MM.1S (cell line): ENCODE measurements at regions not wholly inside any gene's neighbourhood (a gene's known extent, or its start where the extent isn't known, plus 50 kb on each side); places are given as distances from the start of the nearest gene placed in this dataset.

Experiments
- DNase-seq: peaks from one replicate; pipeline ENCODE4 v3.0.0-alpha.2; 2015
- H2AFZ ChIP-seq: fragments of 300-600 bp; sonication (generic); 2 replicates; pipeline ENCODE4 v1.6.0; 2016; ENCODE audit warnings: antibody characterized with exemption, low read length
- H3F3A ChIP-seq: fragments of 300-600 bp; sonication (generic); 2 replicates; pipeline ENCODE4 v1.6.1; 2016; ENCODE audit warnings: mild to moderate bottlenecking, antibody characterized with exemption, low read length, moderate library complexity, mixed read lengths; ENCODE audit not compliant: insufficient read depth
- H3K27ac ChIP-seq: fragments of 300-600 bp; sonication (generic); 2 replicates; pipeline ENCODE4 v1.5.1; 2016; ENCODE audit warnings: mild to moderate bottlenecking, low read length
- H3K27me3 ChIP-seq: fragments of 300-600 bp; sonication (generic); replicated peaks from 2 replicates; pipeline ENCODE4 v1.6.0; 2016; ENCODE audit warnings: low read length; ENCODE audit not compliant: insufficient read depth
- H3K36me3 ChIP-seq: fragments of 300-600 bp; sonication (generic); replicated peaks from 2 replicates; pipeline ENCODE4 v1.6.1; 2016; ENCODE audit warnings: mild to moderate bottlenecking, low read length, mixed read lengths; ENCODE audit not compliant: insufficient read depth
- H3K4me1 ChIP-seq: fragments of 300-600 bp; sonication (generic); 2 replicates; pipeline ENCODE4 v1.6.1; 2016; ENCODE audit warnings: low read length, mixed read lengths
- H3K4me2 ChIP-seq: fragments of 300-600 bp; sonication (generic); 2 replicates; pipeline ENCODE4 v1.6.0; 2016; ENCODE audit warnings: low read depth, low read length
- H3K4me3 ChIP-seq: fragments of 300-600 bp; sonication (generic); 2 replicates; pipeline ENCODE4 v1.5.1; 2016; ENCODE audit warnings: low read length, mixed read lengths
- H3K79me2 ChIP-seq: fragments of 300-600 bp; sonication (generic); 2 replicates; pipeline ENCODE4 v1.6.1; 2016; ENCODE audit warnings: mixed run types, low read length, mixed read lengths
- H3K9ac ChIP-seq: fragments of 300-600 bp; sonication (generic); 2 replicates; pipeline ENCODE4 v1.6.1; 2016; ENCODE audit warnings: low read length, mixed read lengths
- H3K9me2 ChIP-seq: fragments of 300-600 bp; sonication (generic); replicated peaks from 2 replicates; pipeline ENCODE4 v1.6.1; 2016; ENCODE audit warnings: mild to moderate bottlenecking, low read length, mixed read lengths; ENCODE audit not compliant: insufficient read depth
- H3K9me3 ChIP-seq: fragments of 300-600 bp; sonication (generic); replicated peaks from 2 replicates; pipeline ENCODE4 v1.6.1; 2016; ENCODE audit warnings: mild to moderate bottlenecking, low read length, mixed read lengths; ENCODE audit not compliant: insufficient read depth
- H4K20me1 ChIP-seq: fragments of 300-600 bp; sonication (generic); 2 replicates; pipeline ENCODE4 v1.6.1; 2016; ENCODE audit warnings: mild to moderate bottlenecking, low read length, moderate library complexity, mixed read lengths; ENCODE audit not compliant: insufficient read depth
- EZH2 ChIP-seq: fragments of 300-600 bp; sonication (generic); optimal IDR thresholded peaks from 2 replicates; pipeline ENCODE3; 2017; ENCODE audit warnings: low read depth, mild to moderate bottlenecking, antibody characterized with exemption, low read length, mixed read lengths
- EZH2phosphoT487 ChIP-seq: fragments of 300-600 bp; sonication (generic); IDR thresholded peaks from 2 replicates; pipeline ENCODE4 v1.6.1; 2018; ENCODE audit warnings: antibody characterized with exemption, low read length
- TF ChIP-seq, protein P1 (sequence below): fragments of 300-600 bp; sonication (generic); IDR thresholded peaks from 2 replicates; pipeline ENCODE4 v1.5.1; 2016; ENCODE audit warnings: antibody characterized with exemption, low read length, mixed read lengths

DNA sequence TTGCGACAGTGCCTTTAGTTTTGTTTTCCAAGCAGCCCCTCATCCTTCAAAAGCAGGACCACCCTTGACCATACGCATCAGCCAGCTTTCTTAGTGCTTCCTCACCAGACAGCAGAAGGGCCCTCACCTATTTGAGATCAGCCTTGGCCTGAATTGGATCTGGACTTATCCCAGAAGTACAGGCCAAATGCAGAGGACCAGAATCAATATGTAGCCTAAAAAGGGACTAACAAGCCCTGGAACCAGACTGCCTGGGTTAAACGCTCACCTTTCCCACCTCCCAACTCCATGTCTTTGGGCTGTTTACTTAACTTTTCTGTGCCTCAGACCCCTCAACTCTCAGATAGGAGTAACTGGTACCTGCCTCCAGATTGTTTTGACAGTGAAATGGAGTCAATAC lies 77.7 kb upstream of the ATP6AP2 start:
- no peaks in the 10 kb centered on the region for H3K27me3 ChIP-seq
- DNase-seq, result no peak
- no peak overlapping the region for H3K4me2 ChIP-seq
- no peaks in the 10 kb centered on the region for H4K20me1 ChIP-seq
- H3F3A ChIP-seq, result no peaks in the 10 kb centered on the region
- no peak overlapping the region for H3K4me3 ChIP-seq
- no peaks in the 10 kb centered on the region for H3K9me3 ChIP-seq
- no peaks in the 10 kb centered on the region for H3K79me2 ChIP-seq
- H3K9me2 ChIP-seq, result no peaks in the 10 kb centered on the region
- no peak for TF ChIP-seq EZH2phosphoT487
- TF ChIP-seq, protein P1, sequence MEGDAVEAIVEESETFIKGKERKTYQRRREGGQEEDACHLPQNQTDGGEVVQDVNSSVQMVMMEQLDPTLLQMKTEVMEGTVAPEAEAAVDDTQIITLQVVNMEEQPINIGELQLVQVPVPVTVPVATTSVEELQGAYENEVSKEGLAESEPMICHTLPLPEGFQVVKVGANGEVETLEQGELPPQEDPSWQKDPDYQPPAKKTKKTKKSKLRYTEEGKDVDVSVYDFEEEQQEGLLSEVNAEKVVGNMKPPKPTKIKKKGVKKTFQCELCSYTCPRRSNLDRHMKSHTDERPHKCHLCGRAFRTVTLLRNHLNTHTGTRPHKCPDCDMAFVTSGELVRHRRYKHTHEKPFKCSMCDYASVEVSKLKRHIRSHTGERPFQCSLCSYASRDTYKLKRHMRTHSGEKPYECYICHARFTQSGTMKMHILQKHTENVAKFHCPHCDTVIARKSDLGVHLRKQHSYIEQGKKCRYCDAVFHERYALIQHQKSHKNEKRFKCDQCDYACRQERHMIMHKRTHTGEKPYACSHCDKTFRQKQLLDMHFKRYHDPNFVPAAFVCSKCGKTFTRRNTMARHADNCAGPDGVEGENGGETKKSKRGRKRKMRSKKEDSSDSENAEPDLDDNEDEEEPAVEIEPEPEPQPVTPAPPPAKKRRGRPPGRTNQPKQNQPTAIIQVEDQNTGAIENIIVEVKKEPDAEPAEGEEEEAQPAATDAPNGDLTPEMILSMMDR, result no peak
- no peak for TF ChIP-seq EZH2
- no peak overlapping the region for H3K27ac ChIP-seq
- no peaks in the 10 kb centered on the region for H3K4me1 ChIP-seq
- no peak overlapping the region for H3K9ac ChIP-seq
- no peaks in the 10 kb centered on the region for H3K36me3 ChIP-seq
- no peak overlapping the region for H2AFZ ChIP-seq

DNA sequence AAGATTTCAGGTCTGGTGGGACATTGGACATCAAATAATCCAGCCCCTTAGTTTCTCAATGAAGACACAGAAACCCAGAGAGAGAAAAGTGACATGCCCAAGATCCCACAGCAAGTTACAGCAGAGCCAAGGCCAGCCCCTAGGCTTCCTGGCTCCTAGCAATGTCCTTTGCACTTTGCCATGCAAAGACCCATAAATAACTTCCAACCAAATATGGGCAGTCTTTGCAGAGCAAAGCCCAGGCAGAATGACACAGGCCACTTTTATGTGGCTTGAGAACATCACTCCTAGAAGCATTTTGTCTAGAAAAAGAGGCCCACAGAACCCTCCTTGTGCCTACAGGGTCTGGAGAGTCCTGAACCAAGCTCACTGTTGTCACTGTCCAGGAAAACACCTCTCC lies 78.1 kb upstream of the ATP6AP2 start:
- H3K79me2 ChIP-seq, result no peaks in the 10 kb centered on the region
- H3K9me3 ChIP-seq, result no peaks in the 10 kb centered on the region
- H3K9me2 ChIP-seq, result no peaks in the 10 kb centered on the region
- no peaks in the 10 kb centered on the region for H3F3A ChIP-seq
- no peaks in the 10 kb centered on the region for H4K20me1 ChIP-seq
- TF ChIP-seq EZH2phosphoT487 (no peak), EZH2 (no peak)
- TF ChIP-seq, protein P1, result no peak
- H3K27ac ChIP-seq, result no peak overlapping the region
- no peak overlapping the region for H3K9ac ChIP-seq
- no peak overlapping the region for H3K4me2 ChIP-seq
- no peak overlapping the region for H2AFZ ChIP-seq
- no peaks in the 10 kb centered on the region for H3K36me3 ChIP-seq
- no peaks in the 10 kb centered on the region for H3K4me1 ChIP-seq
- no peak for DNase-seq
- H3K4me3 ChIP-seq, result no peak overlapping the region
- no peaks in the 10 kb centered on the region for H3K27me3 ChIP-seq

DNA sequence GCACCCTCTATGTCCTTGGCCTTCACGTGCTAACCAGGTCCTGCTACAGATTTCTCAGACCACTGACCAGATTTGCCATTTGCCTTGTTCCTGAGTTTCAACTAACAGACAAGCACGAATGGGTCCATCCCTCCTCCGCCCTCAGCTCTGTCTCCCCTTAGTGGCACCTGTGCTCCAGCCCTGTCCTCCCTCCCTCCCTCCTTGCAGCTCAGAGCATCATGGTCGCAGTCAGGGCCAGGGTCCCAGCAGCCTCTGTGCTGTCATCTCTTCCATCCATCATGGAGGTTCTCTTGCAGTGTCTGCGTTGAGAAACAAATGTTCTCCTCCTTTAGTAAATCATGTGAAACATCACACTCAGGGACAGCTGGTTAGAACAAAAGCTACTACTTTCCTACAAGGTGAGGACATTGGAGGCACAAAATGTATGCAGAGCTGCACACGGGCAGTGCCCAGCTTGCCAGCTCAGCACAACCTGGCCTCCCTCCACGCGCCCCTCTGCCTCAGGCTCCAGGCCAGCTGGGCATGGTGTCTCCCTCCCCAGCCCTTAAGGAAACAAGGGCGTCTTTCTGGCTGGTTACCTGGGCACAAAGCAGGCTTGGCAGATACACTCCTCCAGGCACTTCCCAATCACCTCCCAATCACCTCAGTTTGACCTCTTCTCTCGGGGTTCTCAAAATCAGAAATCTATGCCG lies 79.5 kb upstream of the ATP6AP2 start:
- Histone ChIP-seq H3F3A (no peaks in the 10 kb centered on the region), H3K9me3 (no peaks in the 10 kb centered on the region), H3K27me3 (no peaks in the 10 kb centered on the region), H2AFZ (no peak overlapping the region), H3K79me2 (no peaks in the 10 kb centered on the region), H3K4me3 (no peak overlapping the region), H3K4me2 (no peak overlapping the region), H3K36me3 (no peaks in the 10 kb centered on the region), H4K20me1 (no peaks in the 10 kb centered on the region), H3K27ac (no peak overlapping the region), H3K9me2 (no peaks in the 10 kb centered on the region), H3K9ac (no peak overlapping the region), H3K4me1 (no peaks in the 10 kb centered on the region)
- no peak for DNase-seq
- TF ChIP-seq EZH2phosphoT487 (no peak), EZH2 (no peak)
- TF ChIP-seq, protein P1, result no peak
